Transverse colon (tissue), 4 donors: ENCODE measurements at regions not wholly inside any gene's neighbourhood (a gene's known extent, or its start where the extent isn't known, plus 50 kb on each side); places are given as distances from the start of the nearest gene placed in this dataset.

Source experiments
- EP300 ChIP-seq: sonication (generic); formaldehyde crosslinking; IDR thresholded peaks from one replicate; pipeline ENCODE4 v1.6.1; 2017; ENCODE audit warnings: antibody characterized with exemption, low read depth
- POLR2A ChIP-seq: fragments of 450-650 bp; IDR thresholded peaks from one replicate; pipeline ENCODE4 v1.6.1; 2016; ENCODE audit warnings: antibody characterized with exemption, mild to moderate bottlenecking, moderate library complexity
- POLR2AphosphoS5 ChIP-seq, 3 donors: sonication (generic); formaldehyde crosslinking; IDR thresholded peaks; one replicate each; pipeline ENCODE4 v1.6.1; 2016; ENCODE audit warnings: antibody characterized with exemption in 3 of 3
- TF ChIP-seq, protein P1 (sequence below), 5 experiments: fragments of 200-600 bp in 3 of 5; fragments of 450-650 bp in 2 of 5; sonication (generic) in 3 of 5; IDR thresholded peaks; 1 replicate in 2 of 5; 2 replicates in 3 of 5; pipeline ENCODE4 v1.5.1; 2016 to 2017; ENCODE audit warnings: antibody characterized with exemption in 5 of 5, inconsistent platforms in 3 of 5, mild to moderate bottlenecking in 2 of 5, moderate library complexity in 1 of 5

DNA sequence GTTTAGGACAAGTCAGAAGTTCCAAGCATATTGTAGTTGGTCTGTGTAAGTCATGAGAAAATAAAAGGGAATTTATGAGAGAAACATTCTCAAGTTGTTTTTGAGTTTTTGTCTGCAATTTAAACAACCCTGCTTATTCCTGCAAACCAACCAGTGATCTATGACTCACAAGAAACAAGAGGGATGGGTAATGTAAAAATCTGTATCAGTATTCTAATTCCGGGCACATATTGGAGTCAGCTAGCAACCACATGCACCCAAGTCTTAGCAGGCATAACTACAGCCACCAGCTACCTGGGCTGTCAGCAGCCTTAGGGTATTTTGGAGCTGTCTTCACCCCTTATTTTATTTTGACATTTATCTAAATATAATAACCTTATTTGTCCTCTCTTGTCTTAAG, 128.7 kb upstream of the APC start:
- TF ChIP-seq, protein P1, sequence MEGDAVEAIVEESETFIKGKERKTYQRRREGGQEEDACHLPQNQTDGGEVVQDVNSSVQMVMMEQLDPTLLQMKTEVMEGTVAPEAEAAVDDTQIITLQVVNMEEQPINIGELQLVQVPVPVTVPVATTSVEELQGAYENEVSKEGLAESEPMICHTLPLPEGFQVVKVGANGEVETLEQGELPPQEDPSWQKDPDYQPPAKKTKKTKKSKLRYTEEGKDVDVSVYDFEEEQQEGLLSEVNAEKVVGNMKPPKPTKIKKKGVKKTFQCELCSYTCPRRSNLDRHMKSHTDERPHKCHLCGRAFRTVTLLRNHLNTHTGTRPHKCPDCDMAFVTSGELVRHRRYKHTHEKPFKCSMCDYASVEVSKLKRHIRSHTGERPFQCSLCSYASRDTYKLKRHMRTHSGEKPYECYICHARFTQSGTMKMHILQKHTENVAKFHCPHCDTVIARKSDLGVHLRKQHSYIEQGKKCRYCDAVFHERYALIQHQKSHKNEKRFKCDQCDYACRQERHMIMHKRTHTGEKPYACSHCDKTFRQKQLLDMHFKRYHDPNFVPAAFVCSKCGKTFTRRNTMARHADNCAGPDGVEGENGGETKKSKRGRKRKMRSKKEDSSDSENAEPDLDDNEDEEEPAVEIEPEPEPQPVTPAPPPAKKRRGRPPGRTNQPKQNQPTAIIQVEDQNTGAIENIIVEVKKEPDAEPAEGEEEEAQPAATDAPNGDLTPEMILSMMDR (IDR thresholded peaks at IDR 0.05) = no peak
- TF ChIP-seq POLR2AphosphoS5 (IDR thresholded peaks at IDR 0.05) = no peak
- TF ChIP-seq POLR2A = no peak
- TF ChIP-seq EP300 = no peak
